HCT116 (cell line): ENCODE measurements at regions not wholly inside any gene's neighbourhood (a gene's known extent, or its start where the extent isn't known, plus 50 kb on each side); places are given as distances from the start of the nearest gene placed in this dataset.

Experiments
- ATAC-seq: fragments of 200-7000 bp; cut with Tn5 transposase; 2 replicates; pipeline ENCODE4 v1.9.1; 2020; ENCODE audit warnings: mild to moderate bottlenecking, moderate library complexity
- BruUV-seq: library from RNA; stranded (reverse); fragments of 400-500 nt; replicated peaks from 2 replicates; lab custom pipeline; 2021; lab: Mats Ljungman, UMichigan
- CTCF ChIA-PET: fragments of 300-600 bp; sonication (Branson Sonifier 250); formaldehyde crosslinking; loops from one replicate; lab custom pipeline; 2021; ENCODE audit warnings: antibody characterized with exemption; lab: Charles Lee
- POLR2A ChIA-PET: fragments of 300-600, 350-600 bp; sonication (Branson Sonifier 250); formaldehyde crosslinking; loops from one replicate; lab custom pipeline; 2021; ENCODE audit warnings: antibody characterized with exemption; lab: Charles Lee
- RAD21 ChIA-PET, 2 experiments: fragments of 300-600 bp; sonication (Branson Sonifier 250); formaldehyde crosslinking; loops; one replicate each; lab custom pipeline; 2023; ENCODE audit warnings: low total read pairs in 2 of 2; ENCODE audit not compliant: uncharacterized antibody in 2 of 2, unreplicated experiment in 2 of 2, low non-redundant PET in 1 of 2; lab: Charles Lee
- DNase-seq: peaks from one replicate; pipeline ENCODE4 v3.0.0-alpha.2; 2010; ENCODE audit warnings: low read depth, low spot score
- H2AFZ ChIP-seq: fragments of 200-600 bp; shearing (Covaris generic), sonication (generic); 2 replicates; pipeline ENCODE4 v1.6.1; 2017; ENCODE audit warnings: low read depth, mixed run types, mixed read lengths, antibody characterized with exemption, low read length; ENCODE audit not compliant: poor library complexity, severe bottlenecking
- H3K27ac ChIP-seq: 2 replicates; pipeline ENCODE4 v1.5.1; 2012; ENCODE audit warnings: low read depth, low read length
- H3K27me3 ChIP-seq: fragments of 200-600 bp; sonication (generic); 2 replicates; pipeline ENCODE4 v1.6.1; 2016; ENCODE audit warnings: mixed run types, low read length, mixed read lengths; ENCODE audit not compliant: insufficient read depth
- H3K36me3 ChIP-seq, 2 experiments: fragments of 200-500 bp in 1 of 2; fragments of 200-600 bp in 1 of 2; sonication (Bioruptor generic) in 1 of 2; sonication (generic) in 1 of 2; 2 replicates each; pipeline versions ENCODE4 v1.5.1 to v1.6.1; 2014 to 2016; ENCODE audit warnings: low read length in 2 of 2, inconsistent platforms in 1 of 2, mixed read lengths in 1 of 2, mixed run types in 1 of 2; ENCODE audit not compliant: insufficient read depth in 2 of 2, control insufficient read depth in 1 of 2
- H3K4me1 ChIP-seq, 2 experiments: fragments of 200-600 bp in 1 of 2; sonication (generic) in 1 of 2; 2 replicates each; pipeline versions ENCODE4 v1.5.1 to v1.6.1; 2012 to 2017; ENCODE audit warnings: low read length in 2 of 2, inconsistent platforms in 1 of 2, mild to moderate bottlenecking in 1 of 2, mixed read lengths in 1 of 2, mixed run types in 1 of 2, moderate library complexity in 1 of 2; ENCODE audit not compliant: insufficient read depth in 2 of 2, control insufficient read depth in 1 of 2
- H3K4me2 ChIP-seq: fragments of 200-600 bp; sonication (generic); 2 replicates; pipeline ENCODE4 v1.6.1; 2017; ENCODE audit warnings: mixed run types, low read length, mixed read lengths
- H3K4me3 ChIP-seq, 2 experiments: fragments of 200-600 bp in 1 of 2; sonication (generic) in 1 of 2; replicated peaks in 1 of 2; 2 replicates each; pipeline ENCODE4 v1.5.1; 2011 to 2016; ENCODE audit warnings: low read length in 2 of 2, control low read depth in 1 of 2, low read depth in 1 of 2, mild to moderate bottlenecking in 1 of 2, mixed read lengths in 1 of 2, mixed run types in 1 of 2
- H3K79me2 ChIP-seq: fragments of 200-600 bp; sonication (generic); 2 replicates; pipeline ENCODE4 v1.6.1; 2017; ENCODE audit warnings: mild to moderate bottlenecking, mixed run types, low read length, moderate library complexity, mixed read lengths; ENCODE audit not compliant: insufficient read depth
- H3K9ac ChIP-seq: fragments of 200-600 bp; sonication (generic); 2 replicates; pipeline ENCODE4 v1.6.1; 2016; ENCODE audit warnings: low read length, mixed read lengths
- H3K9me2 ChIP-seq: fragments of 200-600 bp; sonication (generic), shearing (Covaris generic); 2 replicates; pipeline ENCODE4 v1.6.1; 2017; ENCODE audit warnings: mixed run types, mild to moderate bottlenecking, moderate library complexity; ENCODE audit not compliant: insufficient read depth
- H3K9me3 ChIP-seq, 2 experiments: fragments of 200-500 bp in 1 of 2; fragments of 200-600 bp in 1 of 2; sonication (Bioruptor generic) in 1 of 2; sonication (generic) in 1 of 2; 2 replicates each; pipeline ENCODE4 v1.6.1; 2014 to 2017; ENCODE audit warnings: low read length in 2 of 2, mixed read lengths in 2 of 2, inconsistent platforms in 1 of 2, low read depth in 1 of 2, mild to moderate bottlenecking in 1 of 2, mixed run types in 1 of 2, moderate library complexity in 1 of 2; ENCODE audit not compliant: control insufficient read depth in 1 of 2, insufficient read depth in 1 of 2
- H4K20me1 ChIP-seq: fragments of 200-600 bp; sonication (generic), shearing (Covaris generic); 2 replicates; pipeline ENCODE4 v1.6.1; 2017; ENCODE audit warnings: mixed run types, mild to moderate bottlenecking, moderate library complexity; ENCODE audit not compliant: insufficient read depth
- CBX3 ChIP-seq: IDR thresholded peaks from 2 replicates; pipeline ENCODE4 v1.6.1; 2012; ENCODE audit warnings: low read depth
- CEBPB ChIP-seq: IDR thresholded peaks from 2 replicates; pipeline ENCODE4 v1.6.1; 2012; ENCODE audit warnings: low read depth
- EGR1 ChIP-seq: IDR thresholded peaks from 2 replicates; pipeline ENCODE4 v1.6.1; 2012; ENCODE audit warnings: low read depth
- ELF1 ChIP-seq: IDR thresholded peaks from 2 replicates; pipeline ENCODE4 v1.6.1; 2012; ENCODE audit warnings: low read depth, borderline replicate concordance
- EZH2 ChIP-seq: fragments of 200-600 bp; sonication (generic); IDR thresholded peaks from 2 replicates; pipeline ENCODE4 v1.6.1; 2017; ENCODE audit warnings: antibody characterized with exemption, mixed run types
- EZH2phosphoT487 ChIP-seq: fragments of 200-600 bp; IDR thresholded peaks from 2 replicates; pipeline ENCODE4 v1.6.1; 2018; ENCODE audit warnings: antibody characterized with exemption, borderline replicate concordance
- FOSL1 ChIP-seq: IDR thresholded peaks from 2 replicates; pipeline ENCODE4 v1.6.1; 2012; ENCODE audit warnings: low read depth
- POLR2A ChIP-seq: IDR thresholded peaks from 2 replicates; pipeline ENCODE4 v1.7.0; 2011; ENCODE audit warnings: borderline replicate concordance; ENCODE audit not compliant: insufficient read depth, insufficient read length; ENCODE audit errors: extremely low read depth
- POLR2AphosphoS5 ChIP-seq: IDR thresholded peaks from 2 replicates; pipeline ENCODE4 v1.6.1; 2011; ENCODE audit warnings: mild to moderate bottlenecking, low read depth, low read length, moderate library complexity
- RAD21 ChIP-seq: IDR thresholded peaks from 2 replicates; pipeline ENCODE4 v1.6.1; 2012; ENCODE audit warnings: low read depth, mild to moderate bottlenecking
- SIN3A ChIP-seq: IDR thresholded peaks from 2 replicates; pipeline ENCODE4 v1.6.1; 2012; ENCODE audit warnings: low read depth
- SP1 ChIP-seq: IDR thresholded peaks from 2 replicates; pipeline ENCODE4 v1.6.1; 2012; ENCODE audit warnings: low read depth
- SRF ChIP-seq: IDR thresholded peaks from 2 replicates; pipeline ENCODE4 v1.6.1; 2012; ENCODE audit warnings: low read depth
- TCF7L2 ChIP-seq: IDR thresholded peaks from 2 replicates; pipeline ENCODE4 v1.7.0; 2011; ENCODE audit warnings: borderline replicate concordance, inconsistent platforms; ENCODE audit not compliant: insufficient read depth, insufficient read length; ENCODE audit errors: extremely low read depth
- YY1 ChIP-seq: IDR thresholded peaks from 2 replicates; pipeline ENCODE4 v1.6.1; 2011; ENCODE audit warnings: low read length, low read depth, moderate library complexity, mild to moderate bottlenecking; ENCODE audit not compliant: insufficient replicate concordance; ENCODE audit errors: extremely low read depth
- ZFX ChIP-seq: fragments of 450-650 bp; IDR thresholded peaks from 2 replicates; pipeline ENCODE4 v1.6.1; 2017
- ZNF274 ChIP-seq: fragments of 200-500 bp; sonication (Bioruptor generic); IDR thresholded peaks from 2 replicates; pipeline ENCODE4 v1.6.1; 2014; ENCODE audit warnings: mild to moderate bottlenecking, low read depth, low read length, inconsistent platforms
- intact Hi-C: fragments of 100-400 bp; cut with micrococcal nuclease; formaldehyde crosslinking; loops from 2 replicates; pipeline ENCODE4 v1.10.0; 2022
- TF ChIP-seq, protein P1 (sequence below): IDR thresholded peaks from 2 replicates; pipeline ENCODE4 v1.6.1; 2012
- TF ChIP-seq, protein P2 (sequence below): IDR thresholded peaks from 2 replicates; pipeline ENCODE4 v1.6.1; 2012; ENCODE audit warnings: low read depth
- TF ChIP-seq, protein P3 (sequence below), 3 experiments: fragments of 200-600 bp in 1 of 3; sonication (generic) in 1 of 3; IDR thresholded peaks in 2 of 3; conservative IDR thresholded peaks in 1 of 3; 2 replicates each; pipeline ENCODE4 v1.5.1; 2012 to 2017; ENCODE audit warnings: low read depth in 2 of 3, low read length in 2 of 3, antibody characterized with exemption in 1 of 3, borderline replicate concordance in 1 of 3, control low read depth in 1 of 3, mild to moderate bottlenecking in 1 of 3, mixed read lengths in 1 of 3, mixed run types in 1 of 3, moderate library complexity in 1 of 3; ENCODE audit not compliant: insufficient read depth in 1 of 3

DNA sequence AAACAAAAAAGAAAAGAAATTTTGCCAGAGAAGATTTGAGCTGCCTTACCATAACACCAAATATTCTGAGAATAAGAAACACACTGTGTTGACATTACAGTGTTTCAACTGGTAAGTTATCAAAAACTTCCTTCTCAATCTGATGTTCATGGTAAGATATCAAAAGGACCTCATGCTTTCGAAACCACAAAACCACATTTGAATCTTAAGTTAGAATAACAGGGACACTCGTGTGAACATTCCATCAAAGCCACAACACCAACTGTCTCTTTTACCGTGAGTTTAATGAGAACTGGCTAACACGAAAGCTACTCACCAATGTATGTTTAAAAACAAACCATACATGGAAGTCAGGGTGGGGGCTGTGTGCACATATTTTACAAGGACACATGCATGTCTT is 73.0 kb upstream of the OPRM1 start:
- ChIA-PET POLR2A (no interaction called here), CTCF (no interaction called here), RAD21 (no interaction called here)
- Histone ChIP-seq H3K9me3 (no peaks in the 10 kb centered on the region), H3K27me3 (peaks cover 15% of the 10 kb centered on the region), H3K9ac (no peak overlapping the region), H3K36me3 (no peaks in the 10 kb centered on the region), H3K27ac (no peak overlapping the region), H3K79me2 (no peaks in the 10 kb centered on the region), H3K4me1 (no peaks in the 10 kb centered on the region), H4K20me1 (no peaks in the 10 kb centered on the region), H3K4me3 (no peak overlapping the region), H3K9me2 (no peaks in the 10 kb centered on the region), H2AFZ (no peak overlapping the region), H3K4me2 (no peak overlapping the region)
- DNase-seq (no peak), ATAC-seq (no peak)
- BruUV-seq, result no TSS peak
- TF ChIP-seq FOSL1 (no peak), SRF (no peak), SIN3A (no peak), TCF7L2 (no peak), YY1 (no peak), EGR1 (no peak), POLR2AphosphoS5 (no peak), ELF1 (no peak), RAD21 (no peak), EZH2phosphoT487 (no peak), POLR2A (no peak), CBX3 (no peak), EZH2 (no peak), CEBPB (no peak), SP1 (no peak), ZFX (no peak), ZNF274 (no peak)
- TF ChIP-seq, protein P1, sequence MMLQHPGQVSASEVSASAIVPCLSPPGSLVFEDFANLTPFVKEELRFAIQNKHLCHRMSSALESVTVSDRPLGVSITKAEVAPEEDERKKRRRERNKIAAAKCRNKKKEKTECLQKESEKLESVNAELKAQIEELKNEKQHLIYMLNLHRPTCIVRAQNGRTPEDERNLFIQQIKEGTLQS, result no peak
- TF ChIP-seq, protein P2, sequence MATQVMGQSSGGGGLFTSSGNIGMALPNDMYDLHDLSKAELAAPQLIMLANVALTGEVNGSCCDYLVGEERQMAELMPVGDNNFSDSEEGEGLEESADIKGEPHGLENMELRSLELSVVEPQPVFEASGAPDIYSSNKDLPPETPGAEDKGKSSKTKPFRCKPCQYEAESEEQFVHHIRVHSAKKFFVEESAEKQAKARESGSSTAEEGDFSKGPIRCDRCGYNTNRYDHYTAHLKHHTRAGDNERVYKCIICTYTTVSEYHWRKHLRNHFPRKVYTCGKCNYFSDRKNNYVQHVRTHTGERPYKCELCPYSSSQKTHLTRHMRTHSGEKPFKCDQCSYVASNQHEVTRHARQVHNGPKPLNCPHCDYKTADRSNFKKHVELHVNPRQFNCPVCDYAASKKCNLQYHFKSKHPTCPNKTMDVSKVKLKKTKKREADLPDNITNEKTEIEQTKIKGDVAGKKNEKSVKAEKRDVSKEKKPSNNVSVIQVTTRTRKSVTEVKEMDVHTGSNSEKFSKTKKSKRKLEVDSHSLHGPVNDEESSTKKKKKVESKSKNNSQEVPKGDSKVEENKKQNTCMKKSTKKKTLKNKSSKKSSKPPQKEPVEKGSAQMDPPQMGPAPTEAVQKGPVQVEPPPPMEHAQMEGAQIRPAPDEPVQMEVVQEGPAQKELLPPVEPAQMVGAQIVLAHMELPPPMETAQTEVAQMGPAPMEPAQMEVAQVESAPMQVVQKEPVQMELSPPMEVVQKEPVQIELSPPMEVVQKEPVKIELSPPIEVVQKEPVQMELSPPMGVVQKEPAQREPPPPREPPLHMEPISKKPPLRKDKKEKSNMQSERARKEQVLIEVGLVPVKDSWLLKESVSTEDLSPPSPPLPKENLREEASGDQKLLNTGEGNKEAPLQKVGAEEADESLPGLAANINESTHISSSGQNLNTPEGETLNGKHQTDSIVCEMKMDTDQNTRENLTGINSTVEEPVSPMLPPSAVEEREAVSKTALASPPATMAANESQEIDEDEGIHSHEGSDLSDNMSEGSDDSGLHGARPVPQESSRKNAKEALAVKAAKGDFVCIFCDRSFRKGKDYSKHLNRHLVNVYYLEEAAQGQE, result no peak
- TF ChIP-seq, protein P3, sequence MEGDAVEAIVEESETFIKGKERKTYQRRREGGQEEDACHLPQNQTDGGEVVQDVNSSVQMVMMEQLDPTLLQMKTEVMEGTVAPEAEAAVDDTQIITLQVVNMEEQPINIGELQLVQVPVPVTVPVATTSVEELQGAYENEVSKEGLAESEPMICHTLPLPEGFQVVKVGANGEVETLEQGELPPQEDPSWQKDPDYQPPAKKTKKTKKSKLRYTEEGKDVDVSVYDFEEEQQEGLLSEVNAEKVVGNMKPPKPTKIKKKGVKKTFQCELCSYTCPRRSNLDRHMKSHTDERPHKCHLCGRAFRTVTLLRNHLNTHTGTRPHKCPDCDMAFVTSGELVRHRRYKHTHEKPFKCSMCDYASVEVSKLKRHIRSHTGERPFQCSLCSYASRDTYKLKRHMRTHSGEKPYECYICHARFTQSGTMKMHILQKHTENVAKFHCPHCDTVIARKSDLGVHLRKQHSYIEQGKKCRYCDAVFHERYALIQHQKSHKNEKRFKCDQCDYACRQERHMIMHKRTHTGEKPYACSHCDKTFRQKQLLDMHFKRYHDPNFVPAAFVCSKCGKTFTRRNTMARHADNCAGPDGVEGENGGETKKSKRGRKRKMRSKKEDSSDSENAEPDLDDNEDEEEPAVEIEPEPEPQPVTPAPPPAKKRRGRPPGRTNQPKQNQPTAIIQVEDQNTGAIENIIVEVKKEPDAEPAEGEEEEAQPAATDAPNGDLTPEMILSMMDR (IDR thresholded peaks at IDR 0.05 in 2 of 3, conservative IDR thresholded peaks at IDR 0.05 in 1 of 3; ENCODE audit: borderline replicate concordance in 1 of 3, insufficient read depth in 1 of 3, low read depth in 2 of 3, low read length in 2 of 3), result no peak
- intact Hi-C loops, result no loop called here
